GM19035 (cell line): ENCODE measurements at regions not wholly inside any gene's neighbourhood (a gene's known extent, or its start where the extent isn't known, plus 50 kb on each side); places are given as distances from the start of the nearest gene placed in this dataset.

Experiments
- ATAC-seq: cut with Tn5 transposase; IDR thresholded peaks from one replicate; pipeline ENCODE4 v1.9.1; 2021; ENCODE audit not compliant: unreplicated experiment

DNA sequence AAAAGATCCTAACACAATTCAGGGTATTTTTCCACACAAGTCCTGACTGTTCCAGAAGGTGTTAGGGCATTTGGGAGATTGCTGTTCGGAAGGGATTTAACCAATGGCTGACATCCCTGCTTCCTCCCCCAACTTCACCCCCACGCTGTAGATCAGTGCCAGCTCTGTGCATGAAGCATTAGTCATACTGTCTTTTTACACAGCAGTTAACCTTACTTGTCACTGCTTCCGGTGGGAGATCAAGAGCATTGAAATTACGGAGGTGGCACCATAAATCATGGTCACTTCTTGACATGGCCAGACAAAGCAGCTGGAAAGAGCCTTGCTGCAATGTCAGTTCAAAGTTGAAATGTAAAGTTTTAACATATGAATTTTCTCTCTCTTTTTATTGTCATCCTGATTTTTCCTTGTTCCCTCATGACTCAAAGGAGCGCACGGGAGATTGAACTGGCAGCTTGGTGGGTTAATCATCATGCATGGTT lies 70.2 kb downstream of the HRH4 start:
- ATAC-seq: no peak

- ATAC-seq: no peak
Observed at GRCh38 chr18:24534271-24534670, 73.8 kb downstream of the HRH4 start.

DNA sequence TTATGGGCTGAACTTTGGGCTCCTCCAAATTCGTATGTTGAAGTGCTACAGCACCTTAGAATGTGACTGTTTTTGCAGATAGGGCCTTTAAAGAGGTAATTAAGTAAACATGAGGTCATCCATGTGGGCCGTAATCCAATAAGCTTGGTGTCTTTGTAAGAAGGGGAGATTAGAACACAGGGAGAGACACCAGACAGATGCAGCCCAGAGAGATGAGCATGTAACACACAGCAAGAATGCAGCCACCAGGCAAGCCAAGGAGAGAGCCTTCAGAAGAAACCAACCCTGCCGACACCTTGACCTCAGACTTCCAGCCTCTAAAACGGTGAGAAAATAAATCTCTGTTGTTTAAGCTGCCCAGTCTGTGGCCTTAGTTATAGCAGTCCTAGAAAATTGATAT lies 74.3 kb downstream of the HRH4 start:
- ATAC-seq: no peak

DNA sequence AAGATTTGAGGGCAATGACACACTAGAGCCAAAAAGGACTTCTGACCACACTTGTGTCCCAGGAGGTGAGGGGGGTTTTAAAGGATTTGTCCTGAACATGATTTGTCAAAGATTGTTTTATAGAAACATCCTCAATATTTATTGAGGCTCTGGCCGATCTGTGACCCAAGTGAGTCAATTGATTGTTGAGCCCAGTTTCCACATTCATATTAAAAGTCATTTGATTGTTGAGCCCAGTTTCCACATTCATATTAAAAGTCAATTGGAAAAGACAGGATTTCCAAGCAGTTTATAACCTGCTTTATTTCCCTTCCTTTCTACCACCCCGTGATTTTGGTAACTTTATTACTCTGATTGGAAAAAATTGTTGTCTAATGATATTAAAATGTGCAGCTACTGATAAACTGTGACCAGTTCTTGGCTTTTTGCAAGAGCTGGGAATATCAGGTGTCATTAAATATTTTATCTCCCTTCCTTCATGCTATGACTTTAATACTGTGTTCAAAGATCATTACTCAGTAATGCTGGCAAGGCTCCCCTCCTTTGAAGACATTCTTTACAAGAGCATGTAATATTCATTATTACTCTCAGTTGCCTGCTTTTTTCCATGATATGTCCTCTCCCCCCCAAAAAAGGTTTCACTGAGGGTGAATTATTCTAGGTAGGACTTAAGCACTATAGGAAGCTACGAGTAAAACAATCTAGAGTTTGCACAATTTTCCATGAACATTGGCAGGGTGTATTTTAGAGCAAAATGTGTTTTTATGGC lies 75.3 kb downstream of the HRH4 start:
- no peak for ATAC-seq

GRCh38 chr18:24536326-24536725 lies 75.9 kb downstream of the HRH4 start:
- ATAC-seq: no peak

DNA sequence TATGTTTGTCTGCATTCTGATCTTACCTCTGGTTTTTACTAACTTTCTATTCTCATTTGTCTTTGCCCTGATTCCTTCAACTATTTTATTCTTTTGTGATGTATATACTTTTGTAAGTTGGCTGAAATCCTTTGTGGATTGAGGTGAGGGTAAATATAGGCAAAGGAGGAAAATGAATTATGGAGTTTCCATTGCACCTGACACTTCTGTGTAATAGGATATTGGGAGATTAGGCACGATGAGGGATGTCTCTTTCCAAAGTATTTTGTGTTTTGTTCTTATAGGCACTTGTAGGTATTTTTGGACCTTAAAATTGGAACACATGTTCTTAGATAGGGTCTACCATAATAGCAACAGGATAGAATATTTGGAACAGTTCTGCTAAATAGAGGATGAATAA lies 76.4 kb downstream of the HRH4 start:
- ATAC-seq: no peak

DNA sequence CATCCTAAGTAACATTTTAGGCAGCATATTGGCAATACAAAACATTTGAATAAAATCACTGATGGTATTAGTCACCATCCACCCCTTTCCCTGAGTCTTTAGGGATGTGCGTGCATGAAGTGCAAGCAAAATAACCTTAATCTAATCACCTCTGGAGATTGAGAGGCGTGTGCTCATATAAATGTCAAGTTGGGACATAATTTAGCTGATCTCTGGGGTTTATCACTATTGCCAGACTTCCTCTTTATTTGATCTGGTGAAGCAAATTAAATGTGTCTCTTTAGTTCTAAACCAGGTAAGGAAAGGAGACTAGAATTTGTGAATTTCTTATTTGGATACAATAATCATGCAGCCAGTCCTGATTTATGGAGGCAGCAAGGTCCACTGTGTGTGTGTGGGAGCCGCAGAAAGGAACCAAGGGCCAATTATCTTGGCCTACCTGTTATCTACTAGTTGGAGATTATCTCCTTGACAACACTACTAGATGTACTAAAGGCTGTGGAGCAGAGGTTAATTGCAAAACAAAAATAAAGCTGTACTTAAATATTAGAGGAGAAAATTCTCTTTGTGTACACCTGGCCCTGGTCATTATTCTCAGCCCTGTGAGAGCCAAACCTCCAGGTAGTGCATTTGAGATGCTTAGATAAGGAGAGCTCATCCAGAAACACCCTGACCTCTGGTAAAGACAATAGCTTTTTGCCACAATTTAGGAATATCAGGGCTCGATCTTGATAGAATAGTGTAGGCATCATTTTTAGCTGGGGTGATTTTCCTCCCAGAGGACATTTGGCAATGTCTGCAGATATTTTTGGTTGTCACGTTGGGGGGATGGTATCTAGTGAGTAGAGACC lies 78.2 kb downstream of the HRH4 start:
- no peak for ATAC-seq

DNA sequence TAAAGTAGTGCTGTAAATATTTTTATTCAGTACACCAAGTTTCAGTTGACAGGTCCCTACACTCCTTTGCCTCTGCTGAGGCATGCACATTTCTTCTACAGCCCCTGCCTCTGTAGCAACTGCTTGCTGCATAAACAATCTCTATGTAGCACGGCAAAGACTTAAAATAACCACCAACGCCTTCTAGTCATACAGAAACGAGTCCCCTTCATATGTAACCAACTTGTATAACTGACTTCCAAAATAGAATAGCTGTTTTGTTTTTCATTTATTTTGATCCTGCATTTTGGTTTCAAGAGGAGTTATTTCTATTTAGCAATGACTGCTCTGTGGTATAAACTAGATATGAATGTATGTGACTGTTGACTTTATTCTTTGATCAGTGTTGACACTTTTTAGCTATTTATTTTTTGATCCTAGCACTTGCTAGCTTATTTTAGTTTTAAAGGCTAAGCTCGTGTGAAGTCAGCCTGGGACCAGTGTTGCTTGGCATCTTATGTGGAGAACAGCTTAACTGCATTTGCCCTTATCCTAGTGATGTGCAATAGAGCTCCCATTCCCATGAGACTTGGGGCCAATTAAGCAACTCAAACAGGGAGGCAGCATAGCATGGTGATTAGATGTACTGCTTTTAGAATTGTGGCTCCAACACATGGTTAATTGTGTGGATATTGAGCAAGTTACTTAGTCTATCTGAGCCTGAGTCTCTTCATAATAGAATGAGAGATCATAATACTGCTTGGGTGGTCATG lies 79.6 kb downstream of the HRH4 start:
- ATAC-seq: no peak

DNA sequence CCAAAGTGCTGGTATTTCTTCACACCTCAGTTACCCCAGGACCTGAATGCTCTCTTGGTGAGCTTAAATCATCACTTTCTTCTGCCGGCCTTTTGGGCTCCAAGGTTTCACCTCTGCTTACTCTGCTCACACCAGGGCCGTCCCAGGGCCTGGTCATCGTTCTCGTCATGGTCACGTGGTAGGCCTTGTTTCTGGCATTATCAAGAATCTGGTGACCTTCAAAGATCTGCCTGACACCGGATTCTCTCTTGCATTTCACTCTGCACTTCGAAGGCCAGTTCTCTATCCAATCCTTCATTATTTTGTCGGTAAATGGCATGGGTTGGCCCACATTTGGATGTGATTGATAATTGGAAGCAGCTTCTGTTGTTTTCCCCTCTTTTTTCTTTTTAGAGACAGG lies 80.5 kb downstream of the HRH4 start:
- ATAC-seq: no peak

DNA sequence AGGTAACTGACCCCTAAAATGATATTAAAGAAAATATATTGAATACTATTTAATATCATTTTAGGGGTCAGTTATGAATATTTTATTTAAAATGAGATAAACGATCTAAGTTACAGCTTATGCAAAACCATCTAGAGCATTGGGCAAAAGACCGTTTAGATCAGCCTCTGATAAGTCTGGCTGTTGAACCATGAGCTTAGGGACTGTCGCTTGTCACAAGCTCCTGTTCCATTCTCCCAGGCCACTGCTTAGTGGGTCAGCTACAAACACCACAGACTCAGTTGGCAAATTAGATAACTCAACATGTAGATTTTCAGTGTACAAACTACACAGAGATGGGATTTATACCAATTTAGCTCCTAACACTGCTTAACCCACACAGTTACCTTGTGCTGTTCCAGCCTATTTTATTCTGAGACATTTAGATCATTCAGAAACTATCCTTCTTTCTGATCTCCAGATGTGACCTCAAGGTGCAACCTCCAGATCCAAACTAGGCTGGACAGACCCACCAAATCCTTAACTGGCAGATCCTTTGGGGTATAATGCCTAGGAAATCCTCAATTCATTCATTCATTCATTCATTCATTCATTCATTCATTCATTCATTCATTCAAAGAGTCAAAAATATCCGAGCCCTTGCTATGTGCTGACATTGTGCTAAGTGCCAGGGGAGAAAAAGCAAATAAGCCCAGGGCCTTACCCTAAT lies 82.8 kb downstream of the HRH4 start:
- ATAC-seq: no peak

GRCh38 chr18:24543795-24544498 lies 83.5 kb downstream of the HRH4 start:
- ATAC-seq: no peak

GRCh38 chr18:24544949-24545348 lies 84.5 kb downstream of the HRH4 start:
- ATAC-seq: no peak

GRCh38 chr18:24545651-24546050 lies 85.2 kb downstream of the HRH4 start:
- no peak for ATAC-seq

GRCh38 chr18:24546307-24546706 lies 85.9 kb downstream of the HRH4 start:
- no peak for ATAC-seq

- no peak for ATAC-seq
Observed at GRCh38 chr18:24548583-24548982, 88.1 kb downstream of the HRH4 start.

- no peak for ATAC-seq
Observed at GRCh38 chr18:24552218-24552617, 91.8 kb downstream of the HRH4 start.

DNA sequence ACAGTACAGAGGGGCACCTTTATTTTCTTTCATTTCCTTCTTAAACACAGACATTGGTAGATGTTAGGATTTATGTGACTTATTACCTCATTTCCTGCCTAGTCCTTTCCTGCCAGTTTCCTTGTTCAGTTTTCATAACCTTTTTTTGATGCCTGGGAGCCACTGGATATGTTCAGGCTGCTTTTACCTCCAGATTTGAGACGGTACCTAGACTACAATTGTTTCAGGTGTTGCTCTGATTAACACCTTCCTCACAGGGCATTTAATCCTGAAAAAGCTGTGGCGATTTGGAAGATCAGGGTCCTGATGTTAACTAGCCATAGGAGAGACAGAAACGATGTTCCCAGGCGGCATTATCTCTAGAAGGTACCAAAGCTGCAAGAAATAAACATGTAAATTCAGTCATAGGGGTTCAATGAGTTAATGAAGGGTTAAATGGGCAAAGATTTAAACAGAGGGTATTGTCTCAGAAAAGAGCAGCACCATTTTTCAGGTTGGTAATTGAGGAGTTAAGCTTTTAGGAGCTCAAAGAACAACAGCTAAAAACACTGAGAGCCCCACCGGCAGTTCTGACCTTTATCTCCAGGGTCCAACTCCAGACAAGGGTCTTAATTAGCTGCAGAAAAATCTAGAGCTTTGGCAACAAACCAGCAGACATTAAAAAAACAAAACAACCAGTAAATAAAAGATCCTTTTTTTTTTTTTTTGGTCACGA lies 93.3 kb downstream of the HRH4 start:
- ATAC-seq: no peak

GRCh38 chr18:24558403-24558802 lies 98.0 kb downstream of the HRH4 start:
- ATAC-seq: no peak

GRCh38 chr18:24559526-24559925 lies 99.1 kb downstream of the HRH4 start:
- ATAC-seq: no peak
